ENCODE measurements at regions not wholly inside any gene's neighbourhood (a gene's known extent, or its start where the extent isn't known, plus 50 kb on each side); places are given as distances from the start of the nearest gene placed in this dataset.

- no peak for TF ChIP-seq CTCF (IDR thresholded peaks at IDR 0.05)
- Histone ChIP-seq H3K36me3 (no peaks in the 10 kb centered on the region), H3K9me3 (no peaks in the 10 kb centered on the region), H3K27ac (no peak overlapping the region), H3K4me1 (ENCODE audit: control insufficient read depth in 1 of 2, low read depth in 2 of 2) (no peaks in the 10 kb centered on the region), H3K4me3 (no peak overlapping the region), H3K27me3 (replicated peaks; ENCODE audit: insufficient read depth) (no peaks in the 10 kb centered on the region)
- DNase-seq (ENCODE audit: low spot score), result no peak
- ATAC-seq (ENCODE audit: insufficient number of reproducible peaks, low FRiP score, low read depth), result no peak
These were observed 1313.7 kb upstream of the PABPC4L start for GRCh38 chr4:135515295-135515694.

GRCh38 chr4:135510582-135510981 lies 1309.0 kb upstream of the PABPC4L start:
- TF ChIP-seq CTCF (IDR thresholded peaks at IDR 0.05), result no peak
- ATAC-seq (ENCODE audit: insufficient number of reproducible peaks, low FRiP score, low read depth), result no peak

GRCh38 chr4:135508006-135508714 lies 1306.6 kb upstream of the PABPC4L start:
- H3K27ac ChIP-seq, result no peak overlapping the region
- H3K4me3 ChIP-seq, result no peak overlapping the region
- H3K27me3 ChIP-seq (replicated peaks; ENCODE audit: insufficient read depth), result no peaks in the 10 kb centered on the region
- no peaks in the 10 kb centered on the region for H3K36me3 ChIP-seq
- no peak for DNase-seq (ENCODE audit: low spot score)
- H3K4me1 ChIP-seq (ENCODE audit: control insufficient read depth in 1 of 2, low read depth in 2 of 2), result no peaks in the 10 kb centered on the region
- TF ChIP-seq CTCF (IDR thresholded peaks at IDR 0.05), result no peak
- ATAC-seq (ENCODE audit: insufficient number of reproducible peaks, low FRiP score, low read depth), result no peak
- H3K9me3 ChIP-seq, result no peaks in the 10 kb centered on the region

More at GRCh38 chr4:135510582-135510981, 1309.0 kb upstream of the PABPC4L start:
- no peaks in the 10 kb centered on the region for H3K9me3 ChIP-seq
- no peak overlapping the region for H3K27ac ChIP-seq
- no peak for DNase-seq (ENCODE audit: low spot score)
- no peak overlapping the region for H3K4me3 ChIP-seq
- no peaks in the 10 kb centered on the region for H3K27me3 ChIP-seq (replicated peaks; ENCODE audit: insufficient read depth)
- no peaks in the 10 kb centered on the region for H3K4me1 ChIP-seq (ENCODE audit: control insufficient read depth in 1 of 2, low read depth in 2 of 2)
- H3K36me3 ChIP-seq, result no peaks in the 10 kb centered on the region

GRCh38 chr4:135497563-135498152 lies 1296.1 kb upstream of the PABPC4L start:
- ATAC-seq (ENCODE audit: insufficient number of reproducible peaks, low FRiP score, low read depth) (no peak), DNase-seq (ENCODE audit: low spot score) (no peak)
- Histone ChIP-seq H3K4me1 (ENCODE audit: control insufficient read depth in 1 of 2, low read depth in 2 of 2) (no peaks in the 10 kb centered on the region), H3K36me3 (no peaks in the 10 kb centered on the region), H3K9me3 (no peaks in the 10 kb centered on the region), H3K4me3 (no peak overlapping the region), H3K27ac (no peak overlapping the region), H3K27me3 (replicated peaks; ENCODE audit: insufficient read depth) (no peaks in the 10 kb centered on the region)
- TF ChIP-seq CTCF (IDR thresholded peaks at IDR 0.05), result no peak

- H3K9me3 ChIP-seq, result no peaks in the 10 kb centered on the region
- DNase-seq (ENCODE audit: low spot score), result no peak
- no peaks in the 10 kb centered on the region for H3K4me1 ChIP-seq (ENCODE audit: control insufficient read depth in 1 of 2, low read depth in 2 of 2)
- no peaks in the 10 kb centered on the region for H3K27me3 ChIP-seq (replicated peaks; ENCODE audit: insufficient read depth)
- TF ChIP-seq CTCF (IDR thresholded peaks at IDR 0.05), result no peak
- H3K27ac ChIP-seq, result no peak overlapping the region
- ATAC-seq (ENCODE audit: insufficient number of reproducible peaks, low FRiP score, low read depth), result no peak
- no peaks in the 10 kb centered on the region for H3K36me3 ChIP-seq
- no peak overlapping the region for H3K4me3 ChIP-seq
These were observed 1290.8 kb upstream of the PABPC4L start for GRCh38 chr4:135492439-135492838.
